NCI-H2227 (cell line): ENCODE measurements at regions not wholly inside any gene's neighbourhood (a gene's known extent, or its start where the extent isn't known, plus 50 kb on each side); places are given as distances from the start of the nearest gene placed in this dataset.
"Not testable (repeated sequence)": the region's sequence is repeated elsewhere in the genome, so short reads cannot be mapped to it uniquely, and the experiment has no call there.

Experiments used
- DNase-seq: peaks from one replicate; lab custom pipeline; 2025; ENCODE audit not compliant: unreplicated experiment; lab: John Stamatoyannopoulos, UW

- DNase-seq = no peak
Observed at GRCh38 chr3:38966811-38967692, 84.7 kb downstream of the SCN11A start.

DNA sequence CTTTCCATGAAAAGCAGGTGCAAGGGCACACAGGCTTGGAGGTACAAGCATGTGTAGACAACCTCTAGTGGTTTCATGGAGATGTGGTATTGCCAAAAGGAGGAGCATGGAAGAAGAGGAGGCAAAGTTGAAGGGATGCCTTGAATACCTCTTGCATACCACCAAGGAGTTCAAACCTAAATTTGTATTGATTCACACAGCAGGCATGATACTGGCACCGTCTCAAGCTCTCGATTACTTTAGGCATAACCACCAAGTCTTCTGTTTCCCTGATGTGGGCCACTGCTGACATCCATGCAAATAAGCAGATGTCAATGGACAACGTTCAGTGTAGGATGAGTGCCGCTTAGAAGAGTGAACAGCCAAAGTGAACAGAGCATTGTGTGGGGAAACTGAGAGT lies 87.1 kb downstream of the SCN11A start:
- DNase-seq = no peak

DNA sequence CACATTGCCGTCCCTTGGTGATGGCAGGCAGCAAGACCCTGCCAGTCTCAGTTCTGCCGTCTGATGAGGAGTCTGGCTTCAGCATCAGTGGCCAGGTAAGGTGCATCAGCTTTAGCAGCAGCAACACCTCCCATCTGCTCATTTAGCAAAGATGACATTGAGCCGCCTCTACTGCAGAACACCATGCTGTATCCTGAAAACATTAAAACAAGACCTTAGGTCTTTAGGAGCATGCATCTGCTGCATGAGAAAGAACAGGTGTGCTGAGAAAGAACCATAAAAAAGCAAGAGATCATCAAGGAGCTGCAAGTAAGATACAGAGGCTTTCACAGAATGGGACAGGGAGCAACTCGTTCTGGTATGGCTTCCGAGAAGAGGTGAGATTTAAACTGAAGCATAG lies 87.5 kb downstream of the SCN11A start:
- DNase-seq = no peak

- peak; percentile 42 for DNase-seq
Observed at GRCh38 chr3:38960953-38961622, 90.7 kb downstream of the SCN11A start.

- DNase-seq = no peak
Observed at GRCh38 chr3:38960042-38960622, 91.6 kb downstream of the SCN11A start.

DNA sequence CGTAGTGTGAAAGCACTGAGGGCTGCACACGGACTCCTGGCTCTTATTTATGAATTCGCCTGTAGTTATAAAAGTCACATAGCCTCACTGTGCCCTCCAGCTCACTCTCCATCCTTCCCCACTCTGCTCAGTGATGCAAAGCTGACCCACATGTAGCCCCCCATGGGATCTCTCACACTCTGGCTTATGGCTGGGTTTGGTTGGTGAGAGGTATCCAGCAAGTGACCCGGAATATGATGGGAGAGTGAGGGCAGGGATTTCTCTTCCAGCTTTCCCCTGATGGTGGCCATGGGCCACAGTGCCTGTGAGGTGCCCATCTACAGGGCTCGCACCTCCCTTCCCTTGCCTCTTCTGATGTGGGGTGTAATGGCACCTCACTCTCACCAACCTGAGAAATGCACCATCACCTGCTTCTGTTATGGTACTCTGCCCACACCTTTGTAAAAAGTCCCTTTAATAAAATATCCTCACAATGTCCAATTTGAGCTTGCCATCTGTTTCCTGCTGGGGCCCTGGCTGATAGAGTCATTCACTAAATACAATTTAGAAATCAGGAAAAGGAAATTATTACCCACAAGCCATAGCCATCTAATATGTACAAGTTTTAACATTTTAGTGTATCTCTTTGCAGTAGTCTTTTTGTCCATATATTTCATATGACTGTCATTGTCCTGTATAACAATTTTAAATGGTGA lies 93.6 kb downstream of the SCN11A start:
- no peak for DNase-seq

DNA sequence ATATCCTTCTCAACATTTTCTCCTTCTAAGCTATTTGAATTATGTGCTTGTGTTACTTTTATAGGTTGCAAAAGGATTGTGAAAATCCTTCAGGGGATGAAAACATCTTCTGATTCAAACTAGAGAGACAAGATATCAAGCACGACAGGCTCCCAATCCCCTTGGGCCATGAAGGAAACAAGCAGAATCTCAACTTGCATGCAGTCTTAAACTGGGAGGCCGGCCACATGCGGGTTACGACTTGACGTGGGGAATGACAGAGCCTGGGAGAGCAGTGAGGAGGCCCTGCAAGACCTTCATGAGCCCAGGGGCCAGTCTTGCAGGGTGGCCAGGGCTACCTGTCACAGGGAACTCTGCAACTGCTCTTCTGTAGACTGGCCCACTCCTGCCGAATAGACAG lies 94.4 kb downstream of the SCN11A start:
- no peak for DNase-seq

DNA sequence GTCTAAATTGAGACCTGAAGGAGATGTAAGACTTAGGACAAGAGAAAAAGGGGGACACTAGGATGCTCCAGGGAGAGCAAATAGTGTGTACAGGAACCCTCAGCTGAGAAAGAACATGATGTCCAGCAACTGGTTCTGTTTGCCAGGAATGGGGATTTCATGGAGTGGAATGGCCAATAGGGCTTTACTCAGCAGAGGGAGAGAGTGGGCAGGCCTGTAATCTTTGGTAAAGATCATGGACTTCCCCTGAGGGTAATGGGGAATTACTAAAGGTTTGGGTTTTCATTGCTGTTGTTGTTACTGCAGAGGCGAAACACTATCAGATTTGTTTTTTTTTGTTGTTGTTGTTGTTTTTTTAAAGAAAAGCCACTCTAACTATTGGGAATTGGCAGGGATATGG lies 99.0 kb downstream of the SCN11A start:
- no peak for DNase-seq

DNA sequence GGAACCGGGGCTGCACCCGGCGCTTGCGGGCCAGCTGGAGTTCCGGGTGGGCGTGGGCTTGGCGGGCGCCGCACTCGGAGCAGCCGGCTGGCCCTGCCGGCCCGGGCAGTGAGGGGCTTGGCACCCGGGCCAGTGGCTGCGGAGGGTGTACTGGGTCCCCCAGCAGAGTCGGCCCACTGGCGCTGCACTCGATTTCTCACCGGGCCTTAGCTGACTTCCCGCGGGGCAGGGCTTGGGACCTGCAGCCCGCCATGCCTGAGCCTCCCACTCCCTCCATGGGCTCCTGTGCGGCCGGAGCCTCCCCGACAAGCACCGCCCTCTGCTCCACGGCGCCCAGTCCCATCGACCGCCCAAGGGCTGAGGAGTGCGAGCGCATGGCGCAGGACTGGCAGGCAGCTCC lies 100.6 kb downstream of the SCN11A start:
- not testable (repeated sequence) for DNase-seq

- no peak for DNase-seq
Observed at GRCh38 chr3:38950581-38950980, 101.2 kb downstream of the SCN11A start.

GRCh38 chr3:38949994-38950393 lies 101.8 kb downstream of the SCN11A start:
- no peak for DNase-seq

DNA sequence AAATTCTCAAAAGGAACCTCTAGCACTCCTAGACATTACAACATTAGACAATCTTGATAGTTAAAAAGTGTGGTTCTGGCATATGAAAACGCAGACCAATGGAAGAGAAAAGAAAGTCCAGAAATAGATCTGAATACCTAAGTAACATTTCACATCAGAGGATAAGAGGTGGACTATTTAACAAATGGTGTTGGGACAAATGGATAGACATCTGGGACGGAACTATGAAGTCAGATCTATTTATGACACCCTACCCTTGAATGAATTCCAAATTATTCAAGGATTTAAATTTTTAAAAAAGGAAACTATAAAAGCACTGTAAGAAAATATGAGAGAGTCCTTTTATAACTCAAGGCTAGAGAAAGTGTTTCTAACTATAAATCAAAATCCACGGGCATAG lies 111.3 kb downstream of the SCN11A start:
- DNase-seq = no peak

DNA sequence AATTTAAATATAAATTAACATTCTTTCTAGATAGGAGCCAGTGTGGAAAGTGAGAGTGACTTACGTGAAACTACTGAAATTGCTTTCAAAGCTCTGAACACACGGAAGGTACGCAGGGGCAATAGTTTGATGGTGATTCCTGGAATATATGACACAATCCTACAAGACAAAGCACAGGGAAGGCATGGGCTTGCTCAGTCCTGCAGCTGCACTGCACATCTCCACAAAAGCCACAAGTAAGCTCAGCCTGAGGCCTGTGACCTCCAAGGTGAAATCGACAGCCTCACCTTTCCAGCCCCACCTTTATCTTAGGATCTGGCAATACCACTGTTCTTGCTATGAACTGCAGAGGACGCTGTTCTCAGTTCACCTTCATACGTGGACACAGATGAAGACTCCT lies 109.3 kb upstream of the SCN10A start:
- DNase-seq = no peak

- DNase-seq = no peak
Observed at GRCh38 chr3:38916706-38917105, 100.7 kb upstream of the SCN10A start.

DNA sequence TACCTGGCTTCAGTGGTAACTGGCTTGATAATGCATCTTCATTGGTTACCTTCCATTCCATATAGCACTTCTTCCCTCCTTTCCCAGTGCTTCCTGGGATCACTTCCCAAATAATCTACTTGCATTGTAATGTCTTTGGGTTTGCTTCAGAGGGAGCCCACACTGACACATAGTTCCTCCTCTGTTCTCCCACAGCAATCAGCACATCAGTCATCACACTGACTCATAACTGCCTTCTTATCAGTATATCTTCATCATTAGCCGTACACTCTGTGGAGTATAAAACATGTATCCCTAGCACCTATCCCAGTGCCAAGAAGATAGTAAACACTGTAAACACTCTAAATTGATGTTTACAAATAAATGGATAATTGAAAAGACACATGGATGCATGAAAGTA lies 91.4 kb upstream of the SCN10A start:
- DNase-seq = no peak

GRCh38 chr3:38890426-38890825 lies 74.4 kb upstream of the SCN10A start:
- DNase-seq = no peak

- DNase-seq = no peak
Observed at GRCh38 chr3:38878646-38879045, 62.6 kb upstream of the SCN10A start.
